Right atrium auricular region (tissue), 2 donors: ENCODE measurements at regions not wholly inside any gene's neighbourhood (a gene's known extent, or its start where the extent isn't known, plus 50 kb on each side); places are given as distances from the start of the nearest gene placed in this dataset.

Experiments
- DNase-seq: peaks from one replicate; pipeline ENCODE4 v3.0.0-alpha.2; 2019; ENCODE audit warnings: low spot score
- H3K27ac ChIP-seq, 2 donors: fragments of 200-600 bp; sonication (generic); 1 replicate in 1 of 2; 2 replicates in 1 of 2; pipeline ENCODE4 v1.5.1; 2016 to 2019
- H3K27me3 ChIP-seq, 2 donors: fragments of 200-600 bp; sonication (generic); one replicate each; pipeline versions ENCODE4 v1.5.1 to v1.6.0; 2017 to 2019
- H3K36me3 ChIP-seq: fragments of 200-600 bp; sonication (generic); one replicate; pipeline ENCODE4 v1.5.1; 2016
- H3K4me1 ChIP-seq, 2 donors: fragments of 200-600 bp; sonication (generic); one replicate each; pipeline versions ENCODE4 v1.5.1 to v1.6.0; 2017 to 2019
- H3K4me3 ChIP-seq, 2 donors: fragments of 200-600 bp; sonication (generic); 1 replicate in 1 of 2; 2 replicates in 1 of 2; pipeline ENCODE4 v1.5.1; 2017 to 2019; ENCODE audit warnings: mild to moderate bottlenecking in 1 of 2, moderate library complexity in 1 of 2
- H3K9me3 ChIP-seq, 2 donors: fragments of 200-600 bp; sonication (generic); one replicate each; pipeline ENCODE4 v1.5.1; 2019
- CTCF ChIP-seq, 2 donors: fragments of 200-600 bp; sonication (generic); IDR thresholded peaks; one replicate each; pipeline ENCODE4 v1.5.1; 2019; ENCODE audit warnings: antibody characterized with exemption in 2 of 2

GRCh38 chr1:114342376-114342775 is 168.6 kb downstream of the TRIM33 start:
- no peak for TF ChIP-seq CTCF (IDR thresholded peaks at IDR 0.05)
- H3K27ac ChIP-seq, result no peak overlapping the region
- H3K4me1 ChIP-seq, result peaks cover 0 to 11% of the 10 kb centered on the region in 2 donors
- no peaks in the 10 kb centered on the region for H3K9me3 ChIP-seq
- DNase-seq, result no peak
- H3K4me3 ChIP-seq, result no peak overlapping the region
- no peaks in the 10 kb centered on the region for H3K27me3 ChIP-seq
- no peaks in the 10 kb centered on the region for H3K36me3 ChIP-seq

GRCh38 chr1:114341856-114342255 is 169.1 kb downstream of the TRIM33 start:
- H3K4me1 ChIP-seq, result peaks cover 0 to 9% of the 10 kb centered on the region in 2 donors
- no peak for TF ChIP-seq CTCF (IDR thresholded peaks at IDR 0.05)
- no peak overlapping the region for H3K4me3 ChIP-seq
- H3K9me3 ChIP-seq, result no peaks in the 10 kb centered on the region
- no peaks in the 10 kb centered on the region for H3K27me3 ChIP-seq
- no peaks in the 10 kb centered on the region for H3K36me3 ChIP-seq
- no peak for DNase-seq
- no peak overlapping the region for H3K27ac ChIP-seq

GRCh38 chr1:114341299-114341698 is 169.7 kb downstream of the TRIM33 start:
- no peaks in the 10 kb centered on the region for H3K36me3 ChIP-seq
- no peak for TF ChIP-seq CTCF (IDR thresholded peaks at IDR 0.05)
- H3K27me3 ChIP-seq, result no peaks in the 10 kb centered on the region
- no peak overlapping the region for H3K27ac ChIP-seq
- H3K9me3 ChIP-seq, result no peaks in the 10 kb centered on the region
- H3K4me3 ChIP-seq, result no peak overlapping the region
- H3K4me1 ChIP-seq, result peaks cover 0 to 7% of the 10 kb centered on the region in 2 donors
- no peak for DNase-seq

GRCh38 chr1:114340892-114341291 is 170.1 kb downstream of the TRIM33 start:
- H3K4me3 ChIP-seq, result no peak overlapping the region
- TF ChIP-seq CTCF (IDR thresholded peaks at IDR 0.05), result no peak
- no peak overlapping the region for H3K27ac ChIP-seq
- DNase-seq, result no peak
- H3K4me1 ChIP-seq, result peaks cover 0 to 4% of the 10 kb centered on the region in 2 donors
- H3K27me3 ChIP-seq, result no peaks in the 10 kb centered on the region
- no peaks in the 10 kb centered on the region for H3K9me3 ChIP-seq
- H3K36me3 ChIP-seq, result no peaks in the 10 kb centered on the region

DNA sequence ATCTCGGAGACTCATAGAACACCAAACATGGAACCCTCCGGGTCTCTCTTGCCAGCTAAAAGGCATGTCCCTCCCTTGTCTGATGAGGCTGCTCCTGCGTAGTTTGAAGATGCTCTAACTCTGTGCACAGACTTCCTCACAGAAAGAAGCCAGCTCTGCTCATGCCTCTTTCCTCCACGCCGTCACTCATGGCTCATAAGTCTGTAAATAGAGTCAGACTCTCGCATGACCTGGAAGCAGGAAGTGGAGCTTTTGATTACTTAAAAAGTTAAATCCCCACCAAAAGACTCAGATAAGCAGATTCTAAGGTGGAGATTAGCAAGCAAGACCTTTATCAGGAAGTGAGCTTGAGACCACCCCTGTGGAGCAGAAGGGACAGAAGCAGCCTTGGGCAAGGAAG is 171.6 kb downstream of the TRIM33 start:
- H3K9me3 ChIP-seq, result no peaks in the 10 kb centered on the region
- H3K4me1 ChIP-seq, result no peaks in the 10 kb centered on the region
- TF ChIP-seq CTCF (IDR thresholded peaks at IDR 0.05), result no peak
- H3K36me3 ChIP-seq, result no peaks in the 10 kb centered on the region
- no peaks in the 10 kb centered on the region for H3K27me3 ChIP-seq
- no peak overlapping the region for H3K27ac ChIP-seq
- H3K4me3 ChIP-seq, result no peak overlapping the region
- DNase-seq, result no peak

DNA sequence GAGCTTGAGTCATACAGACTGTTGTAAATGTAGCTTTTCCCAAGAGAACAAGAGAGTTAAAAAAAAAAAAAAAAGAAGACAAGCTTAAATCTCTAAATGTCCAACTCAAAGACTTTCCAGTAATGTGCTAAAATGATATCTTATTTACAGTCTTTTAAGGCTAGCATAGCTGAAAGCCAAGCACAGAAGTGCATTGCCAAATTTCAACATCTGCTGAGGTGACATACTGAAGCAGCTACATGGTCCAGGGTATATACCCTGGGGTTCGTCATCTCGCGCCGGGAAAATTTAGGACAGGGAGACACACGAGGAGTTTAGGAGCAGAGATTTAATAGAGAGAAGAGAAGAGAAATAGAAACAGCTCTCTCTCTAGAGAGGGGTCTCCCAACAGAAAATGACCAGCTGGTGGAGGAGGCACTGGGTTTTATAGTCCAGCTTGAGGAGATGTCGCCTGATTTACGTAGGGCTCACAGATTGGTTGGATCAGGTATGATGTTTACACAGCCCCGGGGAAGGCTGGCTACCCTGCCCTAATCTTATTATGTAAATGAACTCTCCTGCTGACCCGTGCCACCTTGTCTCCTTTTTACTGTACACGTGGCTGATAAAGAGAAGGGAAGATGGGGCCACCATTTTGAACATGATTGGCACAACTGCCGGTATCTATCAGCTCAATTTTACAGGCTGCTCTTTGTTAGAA is 172.7 kb downstream of the TRIM33 start:
- Histone ChIP-seq H3K4me1 (no peaks in the 10 kb centered on the region), H3K27ac (no peak overlapping the region), H3K36me3 (no peaks in the 10 kb centered on the region), H3K27me3 (no peaks in the 10 kb centered on the region), H3K9me3 (no peaks in the 10 kb centered on the region), H3K4me3 (no peak overlapping the region)
- TF ChIP-seq CTCF (IDR thresholded peaks at IDR 0.05), result no peak
- no peak for DNase-seq
